ENCODE measurements at regions not wholly inside any gene's neighbourhood (a gene's known extent, or its start where the extent isn't known, plus 50 kb on each side); places are given as distances from the start of the nearest gene placed in this dataset.

DNA sequence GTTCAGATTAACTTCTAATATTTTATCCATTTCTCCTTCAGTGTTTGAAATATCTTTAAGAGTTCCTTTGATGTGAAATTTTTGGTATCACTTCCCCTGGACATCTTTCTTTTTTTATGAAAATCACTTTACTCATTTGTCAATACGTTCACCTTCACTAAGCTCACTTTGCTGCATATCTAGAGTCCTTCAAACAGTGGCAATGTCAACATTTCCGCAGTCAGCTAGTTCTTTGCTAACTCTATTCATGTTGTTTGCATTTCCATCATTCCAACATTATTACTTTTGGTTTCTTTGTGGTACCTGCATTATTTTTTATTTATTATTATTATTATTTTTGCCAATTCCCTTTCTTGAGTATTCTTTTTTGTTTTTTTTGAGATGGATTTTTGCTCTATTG lies 203.0 kb downstream of the GPAT3 start (continued):
- TF ChIP-seq ZBTB33 (IDR thresholded peaks at IDR 0.05) (no peak), JUND (IDR thresholded peaks at IDR 0.05) (no peak), TAF1 (conservative IDR thresholded peaks at IDR 0.05) (no peak)

DNA sequence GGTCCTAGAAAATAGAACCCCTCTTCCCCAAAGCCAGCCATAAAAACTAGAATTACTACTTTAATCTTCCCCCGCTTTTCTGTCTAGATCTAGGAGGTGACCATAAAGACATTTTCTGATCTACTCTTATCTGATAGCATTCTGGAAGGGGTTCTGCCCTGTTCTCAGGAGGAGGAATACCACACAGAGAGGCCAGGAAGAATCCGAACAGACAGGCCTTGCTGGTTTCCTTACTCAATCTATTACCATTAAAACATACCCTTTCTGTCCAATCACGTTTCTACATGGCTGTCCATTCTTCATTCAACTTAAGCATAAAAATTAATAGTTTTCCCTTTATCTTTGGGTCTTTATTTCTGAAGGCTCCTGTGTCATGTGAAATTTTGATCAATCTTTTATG lies 198.7 kb downstream of the GPAT3 start:
- Histone ChIP-seq H3K27me3 (ENCODE audit: control insufficient read depth in 4 of 4, insufficient read depth in 4 of 4, low read length in 3 of 4) (no peaks in the 10 kb centered on the region), H3K36me3 (ENCODE audit: control insufficient read depth in 4 of 4, insufficient read depth in 3 of 4, low read depth in 1 of 4, low read length in 3 of 4) (no peaks in the 10 kb centered on the region), H3K27ac (ENCODE audit: low read depth in 1 of 2, low read length in 2 of 2) (no peak overlapping the region), H3K9ac (ENCODE audit: low read depth in 1 of 2, low read length in 2 of 2) (no peak overlapping the region), H3K9me3 (ENCODE audit: control insufficient read depth in 4 of 4, low read length in 3 of 4) (no peaks in the 10 kb centered on the region), H3K4me1 (ENCODE audit: control insufficient read depth in 4 of 4, insufficient read depth in 4 of 4, low read length in 3 of 4) (no peaks in the 10 kb centered on the region), H3K4me3 (ENCODE audit: low read depth in 1 of 3, low read length in 3 of 3) (no peak overlapping the region)
- 81% methylated on average over 3 of the region's 3 CpGs for WGBS
- TF ChIP-seq FOXA2 (IDR thresholded peaks at IDR 0.05) (no peak), NR2F2 (IDR thresholded peaks at IDR 0.05) (no peak), FOXA1 (IDR thresholded peaks at IDR 0.05) (no peak), YY1 (IDR thresholded peaks at IDR 0.05) (no peak), JUND (IDR thresholded peaks at IDR 0.05) (no peak), REST (IDR thresholded peaks at IDR 0.05) (no peak), HNF4G (IDR thresholded peaks at IDR 0.05) (no peak), ZBTB33 (IDR thresholded peaks at IDR 0.05) (no peak), RXRA (IDR thresholded peaks at IDR 0.05) (no peak), SP1 (IDR thresholded peaks at IDR 0.05) (no peak), RAD21 (IDR thresholded peaks at IDR 0.05) (no peak), HNF4A (conservative IDR thresholded peaks at IDR 0.05) (no peak)
- TF ChIP-seq, protein P1, sequence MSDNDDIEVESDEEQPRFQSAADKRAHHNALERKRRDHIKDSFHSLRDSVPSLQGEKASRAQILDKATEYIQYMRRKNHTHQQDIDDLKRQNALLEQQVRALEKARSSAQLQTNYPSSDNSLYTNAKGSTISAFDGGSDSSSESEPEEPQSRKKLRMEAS (IDR thresholded peaks at IDR 0.05): no peak
- DNase-seq (ENCODE audit: low spot score): no peak

DNA sequence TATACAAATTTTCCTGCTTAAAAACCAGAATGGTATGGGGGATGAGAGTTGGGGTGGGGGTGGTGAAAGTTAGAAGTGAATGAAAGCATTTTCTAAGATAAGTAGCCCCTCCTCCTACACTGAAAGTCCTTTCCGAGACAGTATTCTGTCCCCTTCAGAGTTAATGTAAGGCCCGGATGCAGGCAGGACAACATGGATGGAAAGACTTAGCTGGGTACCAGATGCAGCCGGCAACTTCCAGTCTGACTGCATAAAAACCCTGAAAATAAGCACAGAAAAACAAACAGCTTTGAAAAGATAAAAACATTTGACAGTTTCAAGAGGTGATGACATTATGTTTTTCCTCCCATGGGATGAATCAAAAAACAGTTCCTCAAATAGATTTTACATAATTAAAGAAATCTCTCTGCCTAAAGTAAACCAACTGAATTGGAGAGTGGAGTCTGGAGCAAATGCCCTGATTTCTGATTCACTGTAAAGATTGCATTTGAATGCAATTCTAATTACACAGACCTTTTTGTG lies 196.3 kb downstream of the GPAT3 start:
- H3K27me3 ChIP-seq (ENCODE audit: control insufficient read depth in 4 of 4, insufficient read depth in 4 of 4, low read length in 3 of 4): no peaks in the 10 kb centered on the region
- no peaks in the 10 kb centered on the region for H3K4me1 ChIP-seq (ENCODE audit: control insufficient read depth in 4 of 4, insufficient read depth in 4 of 4, low read length in 3 of 4)
- WGBS: 69% methylated on average over 3 of the region's 3 CpGs
- no peaks in the 10 kb centered on the region for H3K36me3 ChIP-seq (ENCODE audit: control insufficient read depth in 4 of 4, insufficient read depth in 3 of 4, low read depth in 1 of 4, low read length in 3 of 4)
- DNase-seq (ENCODE audit: low spot score): no peak
- H3K9ac ChIP-seq (ENCODE audit: low read depth in 1 of 2, low read length in 2 of 2): no peak overlapping the region
- H3K9me3 ChIP-seq (ENCODE audit: control insufficient read depth in 4 of 4, low read length in 3 of 4): no peaks in the 10 kb centered on the region
- H3K27ac ChIP-seq (ENCODE audit: low read depth in 1 of 2, low read length in 2 of 2): no peak overlapping the region
- H3K4me3 ChIP-seq (ENCODE audit: low read depth in 1 of 3, low read length in 3 of 3): no peak overlapping the region
- TF ChIP-seq FOXA2 (IDR thresholded peaks at IDR 0.05): no peak
- no peak for TF ChIP-seq YY1 (IDR thresholded peaks at IDR 0.05)
- no peak for TF ChIP-seq ATF3 (IDR thresholded peaks at IDR 0.05)
- no peak for TF ChIP-seq TAF1 (conservative IDR thresholded peaks at IDR 0.05)
- no peak for TF ChIP-seq ZBTB33 (IDR thresholded peaks at IDR 0.05)
- no peak for TF ChIP-seq NR2F2 (IDR thresholded peaks at IDR 0.05)
- TF ChIP-seq HNF4A (conservative IDR thresholded peaks at IDR 0.05): no peak
- TF ChIP-seq FOXA1 (IDR thresholded peaks at IDR 0.05): no peak
- no peak for TF ChIP-seq SP1 (IDR thresholded peaks at IDR 0.05)
- no peak for TF ChIP-seq HNF4G (IDR thresholded peaks at IDR 0.05)
- no peak for TF ChIP-seq GABPA (IDR thresholded peaks at IDR 0.05 in 1 of 2, conservative IDR thresholded peaks at IDR 0.05 in 1 of 2)
- no peak for TF ChIP-seq RAD21 (IDR thresholded peaks at IDR 0.05)
- TF ChIP-seq, protein P1 (IDR thresholded peaks at IDR 0.05): no peak
- no peak for TF ChIP-seq CTCF (IDR thresholded peaks at IDR 0.05; ENCODE audit: low read depth, low read length, missing input control)
